HEK293 (cell line): ENCODE measurements at regions not wholly inside any gene's neighbourhood (a gene's known extent, or its start where the extent isn't known, plus 50 kb on each side); places are given as distances from the start of the nearest gene placed in this dataset.

Experiments used
- BCL6B ChIP-seq: fragments of 450-650 bp; formaldehyde crosslinking; IDR thresholded peaks from 2 replicates; pipeline ENCODE4 v1.5.1; 2017; ENCODE audit warnings: missing biosample characterization, missing genetic modification characterization
- GFI1B ChIP-seq: fragments of 450-650 bp; formaldehyde crosslinking; IDR thresholded peaks from 2 replicates; pipeline ENCODE4 v1.5.1; 2016; ENCODE audit warnings: missing biosample characterization, missing genetic modification characterization
- HOXC10 ChIP-seq: sonication (generic); formaldehyde crosslinking; IDR thresholded peaks from 2 replicates; pipeline ENCODE4 v1.8.1; 2023; ENCODE audit warnings: mild to moderate bottlenecking, missing genetic modification reagents
- HOXD13 ChIP-seq: sonication (generic); formaldehyde crosslinking; IDR thresholded peaks from 2 replicates; pipeline ENCODE4 v1.8.0; 2022; ENCODE audit warnings: missing genetic modification reagents, borderline replicate concordance
- OSR2 ChIP-seq: fragments of 450-650 bp; formaldehyde crosslinking; IDR thresholded peaks from 2 replicates; pipeline ENCODE4 v1.5.1; 2016; ENCODE audit warnings: missing biosample characterization, missing genetic modification characterization
- SETDB1 ChIP-seq: IDR thresholded peaks from one replicate; pipeline ENCODE4 v1.6.1; 2017; ENCODE audit warnings: mild to moderate bottlenecking, low read length, moderate library complexity, mixed read lengths; ENCODE audit not compliant: insufficient read length
- SP2 ChIP-seq: fragments of 450-650 bp; formaldehyde crosslinking; IDR thresholded peaks from 2 replicates; pipeline ENCODE4 v1.5.1; 2016; ENCODE audit warnings: missing biosample characterization, missing genetic modification characterization
- SP7 ChIP-seq: fragments of 450-650 bp; formaldehyde crosslinking; IDR thresholded peaks from 2 replicates; pipeline ENCODE4 v1.5.1; 2016; ENCODE audit warnings: missing biosample characterization, missing genetic modification characterization
- ZBTB21 ChIP-seq: fragments of 450-650 bp; formaldehyde crosslinking; IDR thresholded peaks from 2 replicates; pipeline ENCODE4 v1.5.1; 2017; ENCODE audit warnings: missing biosample characterization, missing genetic modification characterization
- ZBTB6 ChIP-seq: fragments of 450-650 bp; formaldehyde crosslinking; IDR thresholded peaks from 2 replicates; pipeline ENCODE4 v1.5.1; 2017; ENCODE audit warnings: missing biosample characterization, missing genetic modification characterization
- ZFHX2 ChIP-seq: fragments of 450-650 bp; formaldehyde crosslinking; conservative IDR thresholded peaks from 2 replicates; pipeline ENCODE4 v1.5.1; 2016; ENCODE audit warnings: missing biosample characterization, missing genetic modification characterization
- ZFP37 ChIP-seq: fragments of 450-650 bp; formaldehyde crosslinking; IDR thresholded peaks from 2 replicates; pipeline ENCODE4 v1.5.1; 2016; ENCODE audit warnings: missing biosample characterization, missing genetic modification characterization
- ZNF16 ChIP-seq: fragments of 450-650 bp; formaldehyde crosslinking; IDR thresholded peaks from 2 replicates; pipeline ENCODE4 v1.5.1; 2016; ENCODE audit warnings: low read depth, missing biosample characterization, missing genetic modification characterization
- ZNF184 ChIP-seq: fragments of 450-650 bp; IDR thresholded peaks from 2 replicates; pipeline ENCODE4 v1.5.1; 2018; ENCODE audit warnings: missing biosample characterization, mild to moderate bottlenecking, missing genetic modification characterization
- ZNF19 ChIP-seq: fragments of 450-650 bp; formaldehyde crosslinking; IDR thresholded peaks from 2 replicates; pipeline ENCODE4; 2016; ENCODE audit warnings: missing biosample characterization, missing genetic modification characterization, low read depth
- ZNF302 ChIP-seq: fragments of 450-650 bp; formaldehyde crosslinking; IDR thresholded peaks from 2 replicates; pipeline ENCODE4 v1.5.1; 2016; ENCODE audit warnings: missing biosample characterization, missing genetic modification characterization, low read depth
- ZNF324 ChIP-seq: fragments of 450-650 bp; formaldehyde crosslinking; IDR thresholded peaks from 2 replicates; pipeline ENCODE4 v1.5.1; 2016; ENCODE audit warnings: missing biosample characterization, missing genetic modification characterization
- ZNF341 ChIP-seq: fragments of 450-650 bp; formaldehyde crosslinking; IDR thresholded peaks from 2 replicates; pipeline ENCODE4; 2016; ENCODE audit warnings: low read depth, missing biosample characterization, missing genetic modification characterization
- ZNF354C ChIP-seq: fragments of 450-650 bp; formaldehyde crosslinking; IDR thresholded peaks from 2 replicates; pipeline ENCODE4 v1.5.1; 2016; ENCODE audit warnings: missing biosample characterization, missing genetic modification characterization, low read depth, borderline replicate concordance
- ZNF366 ChIP-seq: fragments of 450-650 bp; formaldehyde crosslinking; conservative IDR thresholded peaks from 2 replicates; pipeline ENCODE4 v1.5.1; 2016; ENCODE audit warnings: missing biosample characterization, missing genetic modification characterization
- ZNF449 ChIP-seq: fragments of 450-650 bp; formaldehyde crosslinking; IDR thresholded peaks from 2 replicates; pipeline ENCODE4 v1.5.1; 2017; ENCODE audit warnings: missing biosample characterization, mild to moderate bottlenecking, missing genetic modification characterization, moderate library complexity
- ZNF488 ChIP-seq: fragments of 450-650 bp; formaldehyde crosslinking; IDR thresholded peaks from 2 replicates; pipeline ENCODE4 v1.5.1; 2016; ENCODE audit warnings: missing biosample characterization, missing genetic modification characterization
- ZNF510 ChIP-seq: fragments of 450-650 bp; formaldehyde crosslinking; IDR thresholded peaks from 2 replicates; pipeline ENCODE4 v1.5.1; 2018; ENCODE audit warnings: mild to moderate bottlenecking, missing genetic modification characterization, missing biosample characterization; ENCODE audit not compliant: insufficient replicate concordance
- ZNF544 ChIP-seq: fragments of 450-650 bp; formaldehyde crosslinking; IDR thresholded peaks from 2 replicates; pipeline ENCODE4 v1.5.0; 2017; ENCODE audit warnings: missing biosample characterization, missing genetic modification characterization
- ZNF571 ChIP-seq: fragments of 450-650 bp; formaldehyde crosslinking; IDR thresholded peaks from 2 replicates; pipeline ENCODE4 v1.5.0; 2017; ENCODE audit warnings: missing biosample characterization, missing genetic modification characterization
- ZNF585B ChIP-seq: fragments of 450-650 bp; formaldehyde crosslinking; IDR thresholded peaks from 2 replicates; pipeline ENCODE4 v1.5.1; 2016; ENCODE audit warnings: missing biosample characterization, missing genetic modification characterization
- ZNF596 ChIP-seq: fragments of 450-650 bp; IDR thresholded peaks from 2 replicates; pipeline ENCODE4 v1.5.0; 2018; ENCODE audit warnings: missing biosample characterization, mild to moderate bottlenecking, missing genetic modification characterization, moderate library complexity
- ZNF621 ChIP-seq: fragments of 450-650 bp; formaldehyde crosslinking; IDR thresholded peaks from 2 replicates; pipeline ENCODE4 v1.5.1; 2017; ENCODE audit warnings: missing biosample characterization, missing genetic modification characterization
- ZNF639 ChIP-seq: fragments of 450-650 bp; formaldehyde crosslinking; IDR thresholded peaks from 2 replicates; pipeline ENCODE4 v1.5.1; 2016; ENCODE audit warnings: missing biosample characterization, missing genetic modification characterization
- ZNF658 ChIP-seq: fragments of 450-650 bp; formaldehyde crosslinking; IDR thresholded peaks from 2 replicates; pipeline ENCODE4; 2016; ENCODE audit warnings: missing biosample characterization, missing genetic modification characterization
- ZNF701 ChIP-seq: fragments of 450-650 bp; formaldehyde crosslinking; IDR thresholded peaks from 2 replicates; pipeline ENCODE4 v1.5.1; 2016; ENCODE audit warnings: missing biosample characterization, missing genetic modification characterization
- ZNF791 ChIP-seq: fragments of 450-650 bp; formaldehyde crosslinking; IDR thresholded peaks from 2 replicates; pipeline ENCODE4 v1.5.1; 2016; ENCODE audit warnings: missing biosample characterization, missing genetic modification characterization
- ZSCAN18 ChIP-seq: fragments of 450-650 bp; formaldehyde crosslinking; IDR thresholded peaks from 2 replicates; pipeline ENCODE4 v1.5.1; 2016; ENCODE audit warnings: missing biosample characterization, missing genetic modification characterization

- no peak for TF ChIP-seq ZNF488 (tag by site-specific recombination)
- TF ChIP-seq ZNF544 (tag by site-specific recombination), result no peak
- TF ChIP-seq ZNF791 (tag by site-specific recombination), result no peak
- no peak for TF ChIP-seq ZSCAN18 (tag by site-specific recombination)
- TF ChIP-seq ZBTB6 (tag by site-specific recombination), result 0 out of 2 replicates have a peak, but pooled peaks have one; percentile 2
- no peak for TF ChIP-seq ZNF571 (tag by site-specific recombination)
- TF ChIP-seq ZNF596 (tag by site-specific recombination), result no peak
- TF ChIP-seq ZNF184 (tag by site-specific recombination), result no peak
- TF ChIP-seq ZNF621 (tag by site-specific recombination), result no peak
- TF ChIP-seq BCL6B, result no peak
- peak; percentile 65; the same call in 1 of the 2 replicates for TF ChIP-seq ZNF449 (tag by site-specific recombination)
- no peak for TF ChIP-seq ZNF658 (tag by site-specific recombination)
- TF ChIP-seq GFI1B (tag by site-specific recombination), result no peak
- TF ChIP-seq ZFP37 (tag by site-specific recombination), result no peak
- no peak for TF ChIP-seq ZNF354C (tag by site-specific recombination)
- no peak for TF ChIP-seq ZNF510
- TF ChIP-seq ZNF341 (tag by site-specific recombination), result no peak; the same call in 1 of the 2 replicates
- peak; percentile 98 for TF ChIP-seq OSR2 (tag by site-specific recombination)
- no peak for TF ChIP-seq HOXC10 (CRISPR knock-in tag)
- TF ChIP-seq ZBTB21 (tag by site-specific recombination), result no peak
- no peak for TF ChIP-seq ZNF585B (tag by site-specific recombination)
- no peak for TF ChIP-seq HOXD13 (CRISPR knock-in tag)
- no peak for TF ChIP-seq SETDB1
- TF ChIP-seq SP7 (tag by site-specific recombination), result peak; percentile 61
- TF ChIP-seq ZNF701 (tag by site-specific recombination), result no peak
- no peak for TF ChIP-seq ZFHX2 (tag by site-specific recombination)
- TF ChIP-seq ZNF19, result no peak
- 0 out of 2 replicates have a peak, but pooled peaks have one; percentile 20 for TF ChIP-seq ZNF366 (tag by site-specific recombination)
- peak; percentile 51 for TF ChIP-seq SP2
- no peak for TF ChIP-seq ZNF639
- no peak for TF ChIP-seq ZNF16 (tag by site-specific recombination)
- TF ChIP-seq ZNF302 (tag by site-specific recombination), result no peak
- no peak for TF ChIP-seq ZNF324 (tag by site-specific recombination)
Measured at GRCh38 chr4:140237616-140238350, 83.8 kb upstream of the MAML3 start (continued).
